ENCODE measurements at regions not wholly inside any gene's neighbourhood (a gene's known extent, or its start where the extent isn't known, plus 50 kb on each side); places are given as distances from the start of the nearest gene placed in this dataset.

DNA sequence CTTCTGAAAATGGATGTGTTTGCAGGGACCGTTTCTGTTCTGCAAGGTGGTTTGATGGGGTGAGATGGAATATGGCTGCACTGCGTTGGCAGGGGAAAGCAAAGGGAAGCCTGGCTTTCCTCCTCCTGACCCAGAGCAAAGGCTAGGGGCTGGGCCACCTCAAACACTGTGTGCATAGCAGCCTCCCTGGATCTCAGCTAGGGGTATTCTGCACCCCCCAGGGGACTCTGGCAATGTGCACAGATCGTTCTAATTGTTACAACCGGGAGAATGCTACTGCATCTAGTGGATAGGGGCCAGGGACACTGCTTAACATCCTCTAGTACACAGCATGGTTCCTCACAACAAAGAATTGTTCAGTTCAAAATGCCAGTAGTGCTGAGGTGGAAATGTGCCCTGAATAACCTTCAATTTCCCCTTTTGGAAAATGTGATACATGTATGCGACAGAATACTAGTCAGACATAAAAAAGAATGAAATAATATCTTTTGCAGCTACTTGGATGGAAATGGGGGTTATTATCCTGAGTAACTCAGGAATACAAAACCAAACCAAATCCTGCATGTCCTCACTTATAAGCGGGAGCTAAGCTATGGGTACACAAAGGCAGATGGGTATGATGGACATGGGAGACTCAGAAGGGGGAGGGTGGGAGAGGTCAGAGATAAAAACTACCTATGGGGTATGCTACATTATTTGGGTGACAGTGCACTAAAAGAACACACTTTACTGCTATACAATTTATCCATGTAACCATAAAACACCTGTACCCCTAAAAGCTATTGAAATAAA is 671.2 kb downstream of the UQCRFS1 start:
- TF ChIP-seq YY1 (IDR thresholded peaks at IDR 0.05; ENCODE audit: insufficient read depth, insufficient read length) (no peak), ZNF274 (IDR thresholded peaks at IDR 0.05; ENCODE audit: low read depth, low read length) (no peak)

Measured in NT2/D1 (cell line).